Smooth muscle cell (in vitro differentiated cells): ENCODE measurements at regions not wholly inside any gene's neighbourhood (a gene's known extent, or its start where the extent isn't known, plus 50 kb on each side); places are given as distances from the start of the nearest gene placed in this dataset.

Experiments used
- DNase-seq: peaks from one replicate; lab custom pipeline; 2025; ENCODE audit not compliant: unreplicated experiment; lab: John Stamatoyannopoulos, UW
- H2AFZ ChIP-seq: fragments of 200-600 bp; sonication (generic); 2 replicates; pipeline ENCODE4 v1.6.0; 2016; ENCODE audit warnings: antibody characterized with exemption, low read depth, mild to moderate bottlenecking
- H3F3A ChIP-seq: fragments of 200-600 bp; sonication (generic); 2 replicates; pipeline ENCODE4 v1.6.0; 2017; ENCODE audit warnings: antibody characterized with exemption, low read depth
- H3K27ac ChIP-seq: fragments of 200-600 bp; sonication (generic); 2 replicates; pipeline ENCODE4 v1.5.1; 2016; ENCODE audit warnings: low read depth, mild to moderate bottlenecking
- H3K27me3 ChIP-seq: fragments of 200-600 bp; sonication (generic); 2 replicates; pipeline ENCODE4 v1.6.1; 2016; ENCODE audit warnings: low read depth, mild to moderate bottlenecking
- H3K36me3 ChIP-seq: fragments of 200-600 bp; sonication (generic); 2 replicates; pipeline ENCODE4 v1.5.1; 2016; ENCODE audit warnings: low read depth
- H3K4me1 ChIP-seq: fragments of 200-600 bp; sonication (generic); 2 replicates; pipeline ENCODE4 v1.5.1; 2016; ENCODE audit warnings: low read depth
- H3K4me2 ChIP-seq: fragments of 200-600 bp; sonication (generic); 2 replicates; pipeline ENCODE4 v1.6.0; 2016; ENCODE audit warnings: mild to moderate bottlenecking
- H3K4me3 ChIP-seq: fragments of 200-600 bp; sonication (generic); 2 replicates; pipeline ENCODE4 v1.5.1; 2016; ENCODE audit warnings: mild to moderate bottlenecking
- H3K79me2 ChIP-seq: fragments of 200-600 bp; sonication (generic); 2 replicates; pipeline ENCODE4 v1.6.0; 2016; ENCODE audit warnings: low read depth, mild to moderate bottlenecking
- H3K9ac ChIP-seq: fragments of 200-600 bp; sonication (generic); 2 replicates; pipeline ENCODE4 v1.6.0; 2016; ENCODE audit warnings: low read depth
- H3K9me3 ChIP-seq: fragments of 200-600 bp; sonication (generic); replicated peaks from 2 replicates; pipeline ENCODE4 v1.5.1; 2016; ENCODE audit warnings: low read depth
- H4K20me1 ChIP-seq: fragments of 200-600 bp; sonication (generic); 2 replicates; pipeline ENCODE4 v1.6.0; 2016; ENCODE audit warnings: low read depth
- CTCF ChIP-seq: fragments of 200-600 bp; sonication (generic); IDR thresholded peaks from 2 replicates; pipeline ENCODE4 v1.5.1; 2017; ENCODE audit warnings: borderline replicate concordance, mild to moderate bottlenecking, antibody characterized with exemption; ENCODE audit not compliant: insufficient read depth, poor library complexity, severe bottlenecking
- WGBS: methylation state at CpG from one replicate; pipeline ENCODE4 v1.1.7; 2016; ENCODE audit warnings: low lambda C conversion rate; 5-methylcytosine and 5-hydroxymethylcytosine counted together

- Histone ChIP-seq H3K9me3 (no peaks in the 10 kb centered on the region), H3K27me3 (no peaks in the 10 kb centered on the region), H4K20me1 (no peaks in the 10 kb centered on the region), H3K4me2 (peak overlapping the region; percentile 29), H3K27ac (no peak overlapping the region), H3K79me2 (no peaks in the 10 kb centered on the region), H3F3A (no peaks in the 10 kb centered on the region), H3K4me3 (no peak overlapping the region), H3K9ac (no peak overlapping the region), H3K4me1 (peaks cover 16% of the 10 kb centered on the region), H2AFZ (peak overlapping the region; percentile 69), H3K36me3 (no peaks in the 10 kb centered on the region)
- no peak for DNase-seq
- no peak for TF ChIP-seq CTCF
- 80% methylated on average over 5 of the region's 5 CpGs for WGBS
These were observed 139.5 kb downstream of the IRS1 start for GRCh38 chr2:226660124-226660523.

GRCh38 chr2:226659410-226659809 lies 140.2 kb downstream of the IRS1 start:
- WGBS, result 93% methylated on average over 6 of the region's 6 CpGs
- DNase-seq, result no peak
- Histone ChIP-seq H3K27ac (no peak overlapping the region), H3K79me2 (no peaks in the 10 kb centered on the region), H3K9me3 (no peaks in the 10 kb centered on the region), H3K4me1 (peaks cover 16% of the 10 kb centered on the region), H3F3A (no peaks in the 10 kb centered on the region), H2AFZ (no peak overlapping the region), H4K20me1 (no peaks in the 10 kb centered on the region), H3K4me2 (no peak overlapping the region), H3K4me3 (no peak overlapping the region), H3K9ac (no peak overlapping the region), H3K36me3 (no peaks in the 10 kb centered on the region), H3K27me3 (no peaks in the 10 kb centered on the region)
- no peak for TF ChIP-seq CTCF

GRCh38 chr2:226658555-226658954 lies 141.1 kb downstream of the IRS1 start:
- Histone ChIP-seq H3F3A (no peaks in the 10 kb centered on the region), H3K4me3 (no peak overlapping the region), H3K4me2 (no peak overlapping the region), H3K9me3 (no peaks in the 10 kb centered on the region), H3K27ac (peak overlapping the region; percentile 6), H3K4me1 (peaks cover 16% of the 10 kb centered on the region), H3K27me3 (no peaks in the 10 kb centered on the region), H3K36me3 (no peaks in the 10 kb centered on the region), H4K20me1 (no peaks in the 10 kb centered on the region), H2AFZ (no peak overlapping the region), H3K9ac (no peak overlapping the region), H3K79me2 (no peaks in the 10 kb centered on the region)
- TF ChIP-seq CTCF, result no peak
- 67% methylated on average over 2 of the region's 2 CpGs for WGBS
- DNase-seq, result no peak

GRCh38 chr2:226657340-226658053 lies 142.1 kb downstream of the IRS1 start:
- Histone ChIP-seq H2AFZ (no peak overlapping the region), H3K36me3 (no peaks in the 10 kb centered on the region), H3K27ac (no peak overlapping the region), H3K4me1 (peaks cover 16% of the 10 kb centered on the region), H3K4me3 (no peak overlapping the region), H3F3A (peaks cover 5% of the 10 kb centered on the region), H3K27me3 (no peaks in the 10 kb centered on the region), H4K20me1 (no peaks in the 10 kb centered on the region), H3K79me2 (no peaks in the 10 kb centered on the region), H3K4me2 (no peak overlapping the region), H3K9me3 (no peaks in the 10 kb centered on the region), H3K9ac (no peak overlapping the region)
- no peak for TF ChIP-seq CTCF
- WGBS, result 95% methylated on average over 6 of the region's 6 CpGs
- no peak for DNase-seq
